K562 (cell line): ENCODE measurements at regions not wholly inside any gene's neighbourhood (a gene's known extent, or its start where the extent isn't known, plus 50 kb on each side); places are given as distances from the start of the nearest gene placed in this dataset.
A peak's percentile ranks its signal among the peaks of the same experiment; 100 is the strongest.

Experiments
- ATF1 ChIP-seq, 2 experiments: fragments of 450-650 bp in 1 of 2; IDR thresholded peaks; 2 replicates each; pipeline ENCODE4 v1.6.1; 2016; ENCODE audit warnings: missing compliant biosample characterization in 1 of 2, missing genetic modification characterization in 1 of 2
- FOXK2 ChIP-seq, 2 experiments: fragments of 450-650 bp; IDR thresholded peaks in 1 of 2; conservative IDR thresholded peaks in 1 of 2; 2 replicates each; pipeline ENCODE4 v1.6.1; 2016; ENCODE audit warnings: low read depth in 2 of 2, mild to moderate bottlenecking in 1 of 2
- KAT8 ChIP-seq: fragments of 450-650 bp; IDR thresholded peaks from 2 replicates; pipeline ENCODE4 v1.6.1; 2016; ENCODE audit warnings: low read depth, mild to moderate bottlenecking
- MED1 ChIP-seq: sonication (generic); formaldehyde crosslinking; IDR thresholded peaks from 2 replicates; pipeline ENCODE4 v1.8.1; 2023; ENCODE audit warnings: missing genetic modification reagents, borderline replicate concordance
- NCOA2 ChIP-seq, 2 experiments: fragments of 450-650 bp; IDR thresholded peaks; 2 replicates each; pipeline ENCODE4 v1.6.1; 2018; ENCODE audit warnings: mild to moderate bottlenecking in 2 of 2, moderate library complexity in 1 of 2; ENCODE audit not compliant: partially characterized antibody in 2 of 2
- NCOA6 ChIP-seq: fragments of 450-650 bp; IDR thresholded peaks from 2 replicates; pipeline ENCODE4 v1.6.1; 2017; ENCODE audit warnings: mild to moderate bottlenecking
- NFRKB ChIP-seq: fragments of 450-650 bp; IDR thresholded peaks from 2 replicates; pipeline ENCODE4 v1.6.1; 2016; ENCODE audit warnings: low read depth
- NR2F6 ChIP-seq: fragments of 450-650 bp; formaldehyde crosslinking; IDR thresholded peaks from 2 replicates; pipeline ENCODE4 v1.4.0; 2020; ENCODE audit warnings: mild to moderate bottlenecking
- PCBP2 ChIP-seq: fragments of 200-400 bp; formaldehyde crosslinking; IDR thresholded peaks from 2 replicates; pipeline ENCODE4 v1.6.1; 2018; ENCODE audit warnings: low read length, low read depth, mild to moderate bottlenecking, moderate library complexity; ENCODE audit not compliant: poor library complexity, severe bottlenecking
- PKNOX1 ChIP-seq: fragments of 450-650 bp; IDR thresholded peaks from 2 replicates; pipeline ENCODE4 v1.6.1; 2016
- PYGO2 ChIP-seq: fragments of 450-650 bp; IDR thresholded peaks from 2 replicates; pipeline ENCODE4 v1.6.1; 2016; ENCODE audit warnings: mild to moderate bottlenecking, missing genetic modification characterization, moderate library complexity, missing compliant biosample characterization
- TCFL5 ChIP-seq: fragments of 250-450 bp; sonication (Bioruptor Pico); conservative IDR thresholded peaks from 2 replicates; pipeline ENCODE4 v1.6.1; 2021; ENCODE audit warnings: mild to moderate bottlenecking, moderate library complexity, matching md5 sums
- TFE3 ChIP-seq: fragments of 450-650 bp; formaldehyde crosslinking; IDR thresholded peaks from 2 replicates; pipeline ENCODE4 v1.4.0; 2020; ENCODE audit warnings: mild to moderate bottlenecking, mixed read lengths
- XRCC4 ChIP-seq: IDR thresholded peaks from one replicate; pipeline ENCODE4 v1.6.1; 2011; ENCODE audit not compliant: insufficient read depth, insufficient read length; ENCODE audit errors: extremely low read depth
- ZBTB2 ChIP-seq: fragments of 450-650 bp; IDR thresholded peaks from 2 replicates; pipeline ENCODE4 v1.6.1; 2016; ENCODE audit warnings: antibody characterized with exemption
- ZNF121 ChIP-seq: sonication (generic); formaldehyde crosslinking; conservative IDR thresholded peaks from 2 replicates; pipeline ENCODE4 v1.8.0; 2022; ENCODE audit warnings: missing genetic modification reagents
- ZNF551 ChIP-seq: fragments of 250-450 bp; sonication (Bioruptor Pico); IDR thresholded peaks from 2 replicates; pipeline ENCODE4 v1.5.0; 2021; ENCODE audit warnings: mild to moderate bottlenecking, moderate library complexity
- ZNF717 ChIP-seq: fragments of 250-450 bp; sonication (Bioruptor Pico); IDR thresholded peaks from 2 replicates; pipeline ENCODE4 v1.5.0; 2021
- ZNF75A ChIP-seq: fragments of 450-650 bp; formaldehyde crosslinking; IDR thresholded peaks from 2 replicates; pipeline ENCODE4 v1.4.0; 2020; ENCODE audit warnings: mild to moderate bottlenecking
- TF ChIP-seq, protein P1 (sequence below): IDR thresholded peaks from 2 replicates; pipeline ENCODE4 v1.6.1; 2014; ENCODE audit warnings: antibody characterized with exemption
- TF ChIP-seq, protein P2 (sequence below): IDR thresholded peaks from 2 replicates; pipeline ENCODE4 v1.6.1; 2012; ENCODE audit warnings: low read depth, low read length, improper control_type of control experiment, borderline replicate concordance
- TF ChIP-seq, protein P3 (sequence below): fragments of 450-650 bp; formaldehyde crosslinking; IDR thresholded peaks from 2 replicates; pipeline ENCODE4 v1.4.0; 2020; ENCODE audit warnings: mild to moderate bottlenecking, moderate library complexity

GRCh38 chr6:27174958-27175357 lies 72.5 kb upstream of the PRSS16 start (continued):
- TF ChIP-seq, protein P1, sequence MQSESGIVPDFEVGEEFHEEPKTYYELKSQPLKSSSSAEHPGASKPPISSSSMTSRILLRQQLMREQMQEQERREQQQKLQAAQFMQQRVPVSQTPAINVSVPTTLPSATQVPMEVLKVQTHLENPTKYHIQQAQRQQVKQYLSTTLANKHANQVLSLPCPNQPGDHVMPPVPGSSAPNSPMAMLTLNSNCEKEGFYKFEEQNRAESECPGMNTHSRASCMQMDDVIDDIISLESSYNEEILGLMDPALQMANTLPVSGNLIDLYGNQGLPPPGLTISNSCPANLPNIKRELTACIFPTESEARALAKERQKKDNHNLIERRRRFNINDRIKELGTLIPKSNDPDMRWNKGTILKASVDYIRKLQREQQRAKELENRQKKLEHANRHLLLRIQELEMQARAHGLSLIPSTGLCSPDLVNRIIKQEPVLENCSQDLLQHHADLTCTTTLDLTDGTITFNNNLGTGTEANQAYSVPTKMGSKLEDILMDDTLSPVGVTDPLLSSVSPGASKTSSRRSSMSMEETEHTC = no peak
- TF ChIP-seq NCOA2 (IDR thresholded peaks at IDR 0.05; ENCODE audit: partially characterized antibody in 2 of 2) (no peak), NFRKB (no peak; the same call in 1 of the 2 replicates), ZBTB2 (no peak), XRCC4 (no peak), ATF1 (CRISPR knock-in tag; IDR thresholded peaks at IDR 0.05) (no peak), ATF1 (tag; IDR thresholded peaks at IDR 0.05) (peak; percentile 58), TFE3 (no peak), ZNF717 (CRISPR knock-in tag) (no peak), ZNF75A (CRISPR knock-in tag) (no peak), ZNF551 (CRISPR knock-in tag) (no peak), NR2F6 (no peak), TCFL5 (CRISPR knock-in tag) (no peak), ZNF121 (CRISPR knock-in tag) (no peak), MED1 (no peak), PYGO2 (tag) (no peak), FOXK2 (conservative IDR thresholded peaks at IDR 0.05 in 1 of 2, IDR thresholded peaks at IDR 0.05 in 1 of 2; ENCODE audit: low read depth in 2 of 2) (peak in 1 of 2 experiments; percentile 41; a peak in 1 of 4 replicates), KAT8 (0 out of 2 replicates have a peak, but pooled peaks have one; percentile 21), PCBP2 (no peak), NCOA6 (no peak), PKNOX1 (peak; percentile 63)
- TF ChIP-seq, protein P2, sequence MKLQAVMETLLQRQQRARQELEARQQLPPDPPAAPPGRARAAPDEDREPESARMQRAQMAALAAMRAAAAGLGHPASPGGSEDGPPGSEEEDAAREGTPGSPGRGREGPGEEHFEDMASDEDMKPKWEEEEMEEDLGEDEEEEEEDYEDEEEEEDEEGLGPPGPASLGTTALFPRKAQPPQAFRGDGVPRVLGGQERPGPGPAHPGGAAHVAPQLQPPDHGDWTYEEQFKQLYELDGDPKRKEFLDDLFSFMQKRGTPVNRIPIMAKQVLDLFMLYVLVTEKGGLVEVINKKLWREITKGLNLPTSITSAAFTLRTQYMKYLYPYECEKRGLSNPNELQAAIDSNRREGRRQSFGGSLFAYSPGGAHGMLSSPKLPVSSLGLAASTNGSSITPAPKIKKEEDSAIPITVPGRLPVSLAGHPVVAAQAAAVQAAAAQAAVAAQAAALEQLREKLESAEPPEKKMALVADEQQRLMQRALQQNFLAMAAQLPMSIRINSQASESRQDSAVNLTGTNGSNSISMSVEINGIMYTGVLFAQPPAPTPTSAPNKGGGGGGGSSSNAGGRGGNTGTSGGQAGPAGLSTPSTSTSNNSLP = no peak
- TF ChIP-seq, protein P3, sequence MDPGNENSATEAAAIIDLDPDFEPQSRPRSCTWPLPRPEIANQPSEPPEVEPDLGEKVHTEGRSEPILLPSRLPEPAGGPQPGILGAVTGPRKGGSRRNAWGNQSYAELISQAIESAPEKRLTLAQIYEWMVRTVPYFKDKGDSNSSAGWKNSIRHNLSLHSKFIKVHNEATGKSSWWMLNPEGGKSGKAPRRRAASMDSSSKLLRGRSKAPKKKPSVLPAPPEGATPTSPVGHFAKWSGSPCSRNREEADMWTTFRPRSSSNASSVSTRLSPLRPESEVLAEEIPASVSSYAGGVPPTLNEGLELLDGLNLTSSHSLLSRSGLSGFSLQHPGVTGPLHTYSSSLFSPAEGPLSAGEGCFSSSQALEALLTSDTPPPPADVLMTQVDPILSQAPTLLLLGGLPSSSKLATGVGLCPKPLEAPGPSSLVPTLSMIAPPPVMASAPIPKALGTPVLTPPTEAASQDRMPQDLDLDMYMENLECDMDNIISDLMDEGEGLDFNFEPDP (CRISPR knock-in tag) = no peak
